MCF 10A (cell line): ENCODE measurements at regions not wholly inside any gene's neighbourhood (a gene's known extent, or its start where the extent isn't known, plus 50 kb on each side); places are given as distances from the start of the nearest gene placed in this dataset.

Experiments used
- BruUV-seq: library from RNA; stranded (reverse); fragments of 400-500 nt; replicated peaks from 2 replicates; lab custom pipeline; 2021; lab: Mats Ljungman, UMichigan
- CTCF ChIA-PET: fragments of 300-600 bp; sonication (Branson Sonifier 250); formaldehyde crosslinking; extraction: SDS; loops from one replicate; lab custom pipeline; 2021; ENCODE audit warnings: antibody characterized with exemption, inconsistent platforms; lab: Yijun Ruan, JAX
- POLR2A ChIA-PET: fragments of 300-600, 350-650 bp; sonication (Branson Sonifier 250); formaldehyde crosslinking; extraction: SDS; loops from one replicate; lab custom pipeline; 2020; ENCODE audit warnings: antibody characterized with exemption, inconsistent platforms; lab: Yijun Ruan, JAX
- DNase-seq: peaks from one replicate; pipeline ENCODE4 v3.0.0-alpha.2; 2018; ENCODE audit not compliant: unreplicated experiment
- H3K27ac Mint-ChIP-seq: one replicate; pipeline ENCODE4 v1.8.0; 2022; ENCODE audit warnings: mild to moderate bottlenecking, low read depth, mixed read lengths; ENCODE audit not compliant: unreplicated experiment
- H3K27me3 Mint-ChIP-seq: one replicate; pipeline ENCODE4 v1.8.0; 2022; ENCODE audit warnings: mixed read lengths; ENCODE audit not compliant: insufficient read depth, unreplicated experiment
- H3K36me3 Mint-ChIP-seq: one replicate; pipeline ENCODE4 v1.8.0; 2022; ENCODE audit warnings: mild to moderate bottlenecking, moderate library complexity, mixed read lengths; ENCODE audit not compliant: insufficient read depth, unreplicated experiment
- H3K4me1 Mint-ChIP-seq: one replicate; pipeline ENCODE4 v1.8.0; 2022; ENCODE audit warnings: mixed read lengths; ENCODE audit not compliant: insufficient read depth, unreplicated experiment
- H3K4me3 Mint-ChIP-seq: one replicate; pipeline ENCODE4 v1.8.0; 2022; ENCODE audit warnings: mild to moderate bottlenecking, moderate library complexity, mixed read lengths; ENCODE audit not compliant: unreplicated experiment
- H3K9me3 Mint-ChIP-seq: one replicate; pipeline ENCODE4 v1.8.0; 2022; ENCODE audit warnings: mixed read lengths; ENCODE audit not compliant: unreplicated experiment
- CTCF ChIP-seq: fragments of 200-600 bp; IDR thresholded peaks from one replicate; pipeline ENCODE4 v1.8.0; 2022; ENCODE audit warnings: antibody characterized with exemption, mild to moderate bottlenecking; ENCODE audit not compliant: unreplicated experiment
- intact Hi-C: fragments of 100-400 bp; cut with micrococcal nuclease; formaldehyde crosslinking; loops from 2 replicates; pipeline ENCODE4 v1.14.1; 2022

- H3K27ac Mint-ChIP-seq: no peak overlapping the region
- no peak for TF ChIP-seq CTCF
- BruUV-seq: no TSS peak
- intact Hi-C loops: no loop called here
- no peak for DNase-seq
- H3K4me1 Mint-ChIP-seq: no peaks in the 10 kb centered on the region
- H3K9me3 Mint-ChIP-seq: peaks cover 3% of the 10 kb centered on the region
- no peak overlapping the region for H3K4me3 Mint-ChIP-seq
- peaks cover 38% of the 10 kb centered on the region for H3K27me3 Mint-ChIP-seq
- POLR2A ChIA-PET: no interaction called here
- H3K36me3 Mint-ChIP-seq: no peaks in the 10 kb centered on the region
- CTCF ChIA-PET: interaction anchor here (0.6 to 0.8 kb wide), 3 partner anchors 232 to 719 kb away, joined by 3 to 5 read pairs (median 3); no protein-coding TSS in a partner anchor
These were observed 117.4 kb upstream of the GNAI1 start for GRCh38 chr7:80017101-80017698.

- intact Hi-C loops: no loop called here
- H3K4me3 Mint-ChIP-seq: no peak overlapping the region
- H3K27me3 Mint-ChIP-seq: peaks cover 21% of the 10 kb centered on the region
- H3K9me3 Mint-ChIP-seq: no peaks in the 10 kb centered on the region
- TF ChIP-seq CTCF: no peak
- H3K4me1 Mint-ChIP-seq: no peaks in the 10 kb centered on the region
- BruUV-seq: no TSS peak
- peak; percentile 18 for DNase-seq
- POLR2A ChIA-PET: no interaction called here
- no peaks in the 10 kb centered on the region for H3K36me3 Mint-ChIP-seq
- no peak overlapping the region for H3K27ac Mint-ChIP-seq
- CTCF ChIA-PET: no interaction called here
These were observed 120.1 kb upstream of the GNAI1 start for GRCh38 chr7:80014511-80014910.

- no peak overlapping the region for H3K27ac Mint-ChIP-seq
- intact Hi-C loops: no loop called here
- H3K9me3 Mint-ChIP-seq: no peaks in the 10 kb centered on the region
- TF ChIP-seq CTCF: no peak
- DNase-seq: no peak
- no peak overlapping the region for H3K4me3 Mint-ChIP-seq
- POLR2A ChIA-PET: no interaction called here
- CTCF ChIA-PET: interaction anchor here (0.6 kb wide), 1 partner anchor 137 kb away, joined by 3 read pairs; no protein-coding TSS in a partner anchor
- no peaks in the 10 kb centered on the region for H3K36me3 Mint-ChIP-seq
- no TSS peak for BruUV-seq
- H3K27me3 Mint-ChIP-seq: no peaks in the 10 kb centered on the region
- no peaks in the 10 kb centered on the region for H3K4me1 Mint-ChIP-seq
These were observed 126.6 kb upstream of the GNAI1 start for GRCh38 chr7:80008039-80008438.

- Mint-ChIP-seq H3K4me3 (no peak overlapping the region), H3K9me3 (no peaks in the 10 kb centered on the region), H3K4me1 (no peaks in the 10 kb centered on the region), H3K36me3 (no peaks in the 10 kb centered on the region), H3K27ac (no peak overlapping the region), H3K27me3 (peaks cover 29% of the 10 kb centered on the region)
- DNase-seq: no peak
- POLR2A ChIA-PET: no interaction called here
- TF ChIP-seq CTCF: no peak
- CTCF ChIA-PET: interaction anchor here (0.5 kb wide), 1 partner anchor 29 kb away, joined by 3 read pairs; no protein-coding TSS in a partner anchor
- intact Hi-C loops: no loop called here
- BruUV-seq: no TSS peak
These were observed 131.8 kb upstream of the GNAI1 start for GRCh38 chr7:80002865-80003264.
